SKM-1 (cell line): ENCODE measurements at regions not wholly inside any gene's neighbourhood (a gene's known extent, or its start where the extent isn't known, plus 50 kb on each side); places are given as distances from the start of the nearest gene placed in this dataset.

Experiments used
- DNase-seq: peaks from one replicate; lab custom pipeline; 2025; ENCODE audit not compliant: unreplicated experiment; lab: John Stamatoyannopoulos, UW

- DNase-seq, result no peak
These were observed 507.5 kb downstream of the TMEM232 start for GRCh38 chr5:110218981-110219380.

GRCh38 chr5:110219769-110220168, 506.7 kb downstream of the TMEM232 start:
- DNase-seq, result no peak

GRCh38 chr5:110221036-110221435, 505.4 kb downstream of the TMEM232 start:
- no peak for DNase-seq

DNA sequence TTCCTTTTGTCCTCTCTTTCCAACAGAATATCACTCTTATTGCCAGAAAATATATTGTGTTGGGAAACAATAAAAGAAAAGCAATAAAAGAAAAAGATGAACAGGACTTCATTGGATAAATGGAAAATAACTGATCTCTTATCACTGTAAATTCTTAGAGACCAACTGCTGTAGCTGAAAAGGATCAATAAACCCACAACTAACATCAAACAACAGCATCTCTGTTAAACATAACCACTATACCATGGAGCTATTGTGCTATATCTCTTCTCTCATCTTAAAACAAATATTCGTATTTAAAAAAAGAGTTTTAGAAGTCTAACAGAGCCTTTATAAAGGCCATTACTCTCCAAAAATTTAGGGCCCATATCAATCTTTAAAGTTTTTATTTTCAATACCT, 502.4 kb downstream of the TMEM232 start:
- DNase-seq, result no peak

GRCh38 chr5:110225949-110226348, 500.5 kb downstream of the TMEM232 start:
- no peak for DNase-seq

DNA sequence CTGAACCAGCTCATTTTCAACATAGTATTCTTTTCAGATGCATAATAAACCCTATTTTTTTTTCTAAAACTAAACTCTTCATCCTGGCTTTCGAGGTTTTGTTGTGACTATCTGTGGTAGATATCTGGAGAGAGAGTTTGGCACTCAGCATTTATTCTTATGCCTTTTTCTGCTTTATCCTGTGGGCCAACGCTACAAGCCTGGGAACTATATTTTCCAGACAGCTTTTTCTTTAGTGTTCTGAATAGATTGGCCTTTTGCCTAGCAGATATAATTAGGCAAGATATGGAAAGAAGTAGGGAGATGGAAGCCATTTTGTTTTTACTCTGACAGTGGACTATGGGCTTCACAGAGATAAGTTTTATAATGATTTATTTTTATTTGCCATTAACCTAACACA, 486.7 kb downstream of the TMEM232 start:
- DNase-seq, result no peak

- DNase-seq, result no peak
These were observed 483.5 kb downstream of the TMEM232 start for GRCh38 chr5:110242950-110243349.

DNA sequence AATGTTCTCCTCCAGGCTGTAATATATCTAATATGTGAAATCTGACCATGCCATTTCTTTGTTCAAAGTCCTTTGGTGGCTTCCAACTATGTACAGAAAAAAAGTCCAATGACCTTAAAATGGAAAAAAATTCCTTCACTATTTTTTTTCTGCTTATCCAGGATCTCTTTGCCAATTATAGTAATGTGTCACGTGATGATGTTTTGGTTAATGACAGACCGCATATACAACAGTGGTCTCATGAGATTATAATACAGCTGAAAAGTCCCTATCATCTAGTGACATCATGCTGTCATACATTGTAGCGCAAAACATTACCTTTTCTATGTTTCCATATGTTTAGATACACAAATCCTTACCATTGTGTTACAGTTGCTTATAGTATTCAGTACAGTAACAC, 477.6 kb downstream of the TMEM232 start:
- no peak for DNase-seq

- no peak for DNase-seq
These were observed 476.1 kb downstream of the TMEM232 start for GRCh38 chr5:110250355-110250754.

DNA sequence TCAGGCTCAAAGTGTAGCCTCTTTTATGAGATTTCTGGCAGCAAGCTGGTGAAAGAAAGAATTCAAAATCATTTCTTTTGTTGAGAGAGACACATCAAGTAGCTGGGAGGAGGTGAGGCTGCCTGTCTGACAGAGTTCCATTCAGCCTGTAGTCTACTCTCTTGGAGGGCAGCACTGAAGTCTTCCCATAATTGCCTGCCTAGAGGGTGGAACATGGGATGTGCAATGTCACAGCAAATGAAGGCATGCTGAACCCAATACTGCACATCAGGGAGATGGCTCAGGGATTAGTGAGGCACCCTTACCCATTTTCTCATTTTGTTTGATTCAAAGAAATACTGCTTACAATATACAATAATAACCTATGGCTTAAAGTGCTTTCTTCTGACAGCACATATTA, 475.7 kb downstream of the TMEM232 start:
- DNase-seq, result no peak

GRCh38 chr5:110251366-110251765, 475.1 kb downstream of the TMEM232 start:
- no peak for DNase-seq

DNA sequence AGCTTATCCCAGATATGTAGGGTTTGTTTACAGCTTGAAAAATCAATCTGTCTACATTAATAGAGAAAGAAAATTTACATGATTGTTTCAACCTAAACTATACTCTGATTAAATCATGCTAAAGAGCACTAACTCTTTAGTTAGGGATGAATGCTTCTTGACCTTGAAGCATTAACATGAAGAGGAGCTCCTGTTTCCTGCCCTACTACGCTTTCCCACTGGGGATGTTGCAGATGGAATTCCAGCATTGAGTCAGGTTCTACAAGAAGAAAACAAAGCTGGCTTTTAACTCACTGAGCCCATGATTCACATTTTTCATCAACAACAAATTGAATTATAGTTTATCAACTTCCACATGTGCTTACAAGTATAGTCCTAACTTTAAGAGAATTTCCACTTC, 471.3 kb downstream of the TMEM232 start:
- DNase-seq, result no peak

- DNase-seq, result no peak
These were observed 470.2 kb downstream of the TMEM232 start for GRCh38 chr5:110256298-110256697.

DNA sequence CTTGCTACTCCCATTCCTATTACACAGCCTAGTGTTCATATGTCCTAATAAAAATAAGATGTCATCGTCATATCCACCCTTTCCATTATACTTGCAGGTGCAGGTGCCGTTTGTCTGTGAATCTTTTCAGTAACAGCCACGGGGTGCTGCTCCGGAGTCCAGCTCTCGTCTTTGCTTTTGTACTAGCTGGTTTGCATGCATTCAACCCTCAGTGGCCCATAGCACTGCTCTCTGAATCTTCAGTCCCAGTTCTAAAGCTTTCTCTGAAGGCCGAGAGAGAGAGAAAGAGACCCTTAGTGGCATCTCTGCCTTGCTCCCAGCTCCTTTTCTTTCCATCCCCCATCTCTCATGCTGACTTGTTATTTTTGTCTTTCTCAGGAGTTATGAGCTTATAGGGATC, 468.5 kb downstream of the TMEM232 start:
- DNase-seq, result no peak

DNA sequence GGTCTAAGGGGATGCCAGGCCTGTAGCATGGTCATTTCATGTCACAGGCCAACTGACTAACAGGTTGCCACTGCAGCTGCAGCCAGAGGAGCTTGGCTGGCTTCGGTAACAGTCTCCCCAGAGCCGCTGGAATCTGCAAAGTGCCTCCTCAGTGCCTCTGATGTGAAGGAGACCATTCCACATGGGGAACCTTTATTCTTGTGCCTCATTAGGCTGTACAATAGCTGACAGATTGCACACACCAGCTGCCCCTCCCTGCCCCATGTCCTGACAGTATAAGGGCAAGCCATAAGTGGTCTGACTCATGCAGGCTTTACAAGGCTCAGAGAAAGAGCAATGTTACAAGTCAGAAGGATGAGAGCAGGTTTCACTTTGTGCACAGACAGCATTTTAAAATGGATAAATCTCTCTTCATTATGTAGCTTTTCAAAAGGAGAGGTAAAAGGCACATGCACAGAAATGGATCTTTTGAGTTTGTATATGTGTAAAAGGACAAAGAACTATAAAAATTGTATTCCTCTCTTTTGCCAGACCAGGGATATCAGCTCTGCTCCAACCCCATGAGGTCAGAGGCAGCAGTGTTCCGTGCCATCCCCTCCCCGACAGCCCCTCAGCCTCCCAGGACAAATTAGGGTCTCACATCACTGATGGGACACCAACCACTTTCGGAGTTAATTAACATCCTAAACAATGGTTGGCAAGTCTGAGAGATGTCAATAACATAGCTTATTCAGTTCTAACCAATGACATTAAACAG, 467.8 kb downstream of the TMEM232 start:
- no peak for DNase-seq

- DNase-seq, result no peak
These were observed 463.7 kb downstream of the TMEM232 start for GRCh38 chr5:110262749-110263148.

GRCh38 chr5:110264661-110265060, 461.8 kb downstream of the TMEM232 start:
- no peak for DNase-seq

DNA sequence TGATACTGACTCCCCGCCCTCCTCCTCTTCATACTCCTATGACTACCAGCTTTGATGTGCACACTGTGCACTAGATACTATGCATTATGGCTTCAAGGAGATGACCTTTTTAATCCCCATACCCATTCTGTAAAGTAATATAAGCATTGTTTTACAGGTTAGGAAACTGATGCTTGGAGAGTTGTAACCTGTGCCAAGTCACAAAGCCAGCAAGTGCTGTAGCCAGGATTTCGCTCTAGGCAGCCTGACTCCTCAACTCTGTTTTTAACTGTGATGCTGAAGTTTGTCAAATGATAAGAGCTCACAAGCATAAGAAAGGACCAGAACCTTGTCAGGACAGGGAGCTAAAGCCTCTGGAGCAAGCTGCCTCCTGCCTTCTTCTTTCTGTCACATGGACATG, 461.3 kb downstream of the TMEM232 start:
- no peak for DNase-seq

- no peak for DNase-seq
These were observed 458.8 kb downstream of the TMEM232 start for GRCh38 chr5:110267714-110268113.

DNA sequence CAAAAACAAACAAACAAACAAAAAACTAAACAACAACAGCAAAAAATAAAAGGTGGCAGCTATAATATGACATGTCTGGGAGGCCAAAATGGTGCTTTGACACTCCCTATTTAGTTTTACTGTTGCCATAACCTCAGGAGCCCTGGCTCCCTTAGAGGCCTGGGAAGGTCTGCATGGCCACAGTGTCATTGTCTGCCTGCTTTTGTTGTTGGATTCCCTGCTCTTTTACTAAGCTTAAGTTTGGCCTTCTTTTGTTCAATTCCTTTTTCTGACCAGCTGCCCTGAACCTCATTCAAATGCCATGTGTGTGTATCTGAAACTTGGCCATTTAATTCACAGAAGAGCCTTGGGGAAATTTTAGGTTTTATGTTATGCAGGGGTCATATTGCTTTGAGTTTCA, 458.2 kb downstream of the TMEM232 start:
- no peak for DNase-seq

GRCh38 chr5:110268985-110269384, 457.5 kb downstream of the TMEM232 start:
- no peak for DNase-seq

DNA sequence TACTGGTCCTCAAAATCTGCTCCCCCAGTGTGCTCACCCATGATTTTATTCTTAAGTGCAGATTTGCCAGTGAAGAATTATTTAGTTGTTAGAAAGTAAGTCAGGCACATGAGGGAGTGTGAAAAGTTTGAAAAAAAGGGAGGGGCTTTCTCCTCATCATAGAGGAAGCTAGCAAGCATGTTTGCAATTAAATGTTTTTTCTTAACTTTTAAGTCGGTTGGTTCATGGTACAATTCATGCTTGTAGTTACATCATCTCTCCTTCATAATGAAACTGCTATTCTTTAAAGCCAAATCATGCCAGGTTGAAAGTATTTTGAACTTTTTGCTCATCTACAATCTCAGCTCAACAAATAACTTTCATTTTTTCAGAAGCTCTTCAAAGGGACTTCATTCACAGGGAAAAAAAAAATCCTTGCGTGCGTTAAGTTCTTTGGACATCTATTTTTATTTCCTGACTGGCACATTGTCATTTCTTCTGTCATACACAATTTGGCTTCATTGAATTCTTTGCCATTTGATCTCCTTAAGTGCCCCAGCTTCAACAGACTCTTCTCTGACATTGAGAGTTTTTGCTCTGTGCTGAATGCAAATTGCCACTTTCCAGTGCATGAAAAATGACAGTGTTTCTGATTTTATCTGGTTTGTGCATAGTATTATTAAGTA, 456.9 kb downstream of the TMEM232 start:
- DNase-seq, result no peak

DNA sequence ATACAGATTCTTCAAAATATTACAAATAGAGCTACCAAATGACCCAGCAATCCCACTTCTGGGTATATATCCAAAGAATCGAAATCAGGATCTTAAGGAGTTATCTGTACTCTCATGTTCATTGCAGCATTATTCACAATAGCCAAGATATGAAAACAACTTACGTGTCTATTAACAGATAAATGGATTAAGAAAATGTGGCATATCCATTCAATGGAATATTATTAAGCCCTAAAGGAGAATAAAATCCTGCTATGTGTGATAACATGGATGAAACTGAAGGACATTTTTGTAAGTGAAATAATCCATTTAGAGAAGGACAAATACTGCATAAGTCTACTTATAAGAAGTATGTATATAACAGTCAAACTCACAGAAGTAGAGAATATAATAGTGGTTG, 450.6 kb downstream of the TMEM232 start:
- DNase-seq, result no peak
